ENCODE measurements at regions not wholly inside any gene's neighbourhood (a gene's known extent, or its start where the extent isn't known, plus 50 kb on each side); places are given as distances from the start of the nearest gene placed in this dataset.

DNA sequence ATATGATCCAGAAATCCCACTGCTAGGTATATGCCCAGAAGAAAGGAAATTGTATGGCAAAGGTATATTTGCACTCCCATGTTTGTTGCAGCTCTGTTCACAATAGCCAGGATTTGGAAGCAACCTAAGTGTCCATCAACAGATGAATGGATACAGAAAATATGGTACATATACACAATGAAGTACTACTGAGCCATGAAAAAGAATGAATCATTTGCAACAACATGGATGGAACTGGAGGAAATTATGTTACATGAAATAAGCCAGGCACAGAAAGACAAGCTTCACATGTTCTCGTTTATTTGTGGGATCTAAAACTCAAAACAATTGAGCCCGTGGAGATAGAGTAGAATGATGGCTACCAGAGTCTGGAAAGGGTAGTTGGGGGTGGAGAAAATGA is 55.5 kb upstream of the BDH1 start:
- H3K4me1 ChIP-seq (ENCODE audit: insufficient read depth, low read length) = no peaks in the 10 kb centered on the region
- no peaks in the 10 kb centered on the region for H3K9me3 ChIP-seq (ENCODE audit: low read length)
- H3K27me3 ChIP-seq (ENCODE audit: control insufficient read depth in 1 of 2, insufficient read depth in 2 of 2, low read length in 2 of 2) = no peaks in the 10 kb centered on the region
- H3K9ac ChIP-seq (ENCODE audit: insufficient read depth, low read depth, low read length) = no peak overlapping the region
- peaks cover 2% of the 10 kb centered on the region for H3K79me2 ChIP-seq (ENCODE audit: insufficient read depth, low read length)
- no peak overlapping the region for H3K4me3 ChIP-seq (replicated peaks in 1 of 3; ENCODE audit: insufficient read depth in 1 of 3, low read depth in 2 of 3, low read length in 3 of 3)
- no peak for ATAC-seq
- POLR2A ChIA-PET = no interaction called here
- in situ Hi-C loops (cut with HindIII; ENCODE audit: extremely low pct_ligation_motif_present, low pct_unique_long_range_greater_than_20kb) (loop anchor here (10.0 kb wide), 1 partner anchor 64 kb away; no protein-coding TSS in a partner anchor), intact Hi-C loops (cut with micrococcal nuclease; ENCODE audit: unreplicated experiment) (no loop called here)
- H3K36me3 ChIP-seq (replicated peaks in 1 of 2; ENCODE audit: control insufficient read depth in 1 of 2, insufficient read depth in 2 of 2, low read length in 2 of 2) = peaks cover 13 to 69% of the 10 kb centered on the region in 2 experiments
- CTCF ChIA-PET (ENCODE audit: low intra/inter-chr PET ratio, low total read pairs) = no interaction called here
- no peak for DNase-seq (ENCODE audit: low spot score)
- H2AFZ ChIP-seq (ENCODE audit: low read length) = no peak overlapping the region
- BruUV-seq (replicated peaks) = no TSS peak
- H3K4me2 ChIP-seq (ENCODE audit: low read depth, low read length) = no peak overlapping the region
- 98% methylated on average over 2 of the region's 2 CpGs for WGBS (ENCODE audit: low lambda C conversion rate)
- TF ChIP-seq, protein P1, sequence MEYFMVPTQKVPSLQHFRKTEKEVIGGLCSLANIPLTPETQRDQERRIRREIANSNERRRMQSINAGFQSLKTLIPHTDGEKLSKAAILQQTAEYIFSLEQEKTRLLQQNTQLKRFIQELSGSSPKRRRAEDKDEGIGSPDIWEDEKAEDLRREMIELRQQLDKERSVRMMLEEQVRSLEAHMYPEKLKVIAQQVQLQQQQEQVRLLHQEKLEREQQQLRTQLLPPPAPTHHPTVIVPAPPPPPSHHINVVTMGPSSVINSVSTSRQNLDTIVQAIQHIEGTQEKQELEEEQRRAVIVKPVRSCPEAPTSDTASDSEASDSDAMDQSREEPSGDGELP (IDR thresholded peaks at IDR 0.05; ENCODE audit: borderline replicate concordance, low read depth) = no peak
- TF ChIP-seq ZNF335 (CRISPR knock-in tag; IDR thresholded peaks at IDR 0.05) = no peak
- no peak for TF ChIP-seq ZNF75D (CRISPR knock-in tag; IDR thresholded peaks at IDR 0.05; ENCODE audit: borderline replicate concordance)
- TF ChIP-seq SMAD9 (CRISPR knock-in tag; IDR thresholded peaks at IDR 0.05) = no peak
- TF ChIP-seq CREM (IDR thresholded peaks at IDR 0.05) = no peak
- TF ChIP-seq CREM (CRISPR knock-in tag; IDR thresholded peaks at IDR 0.05) = no peak
- no peak for TF ChIP-seq ZNF709 (CRISPR knock-in tag; IDR thresholded peaks at IDR 0.05)
- TF ChIP-seq XRCC5 (optimal IDR thresholded peaks at IDR 0.05; ENCODE audit: low read length) = no peak
- TF ChIP-seq ZSCAN30 (CRISPR knock-in tag; IDR thresholded peaks at IDR 0.05) = no peak
- no peak for TF ChIP-seq ZNF780A (CRISPR knock-in tag; IDR thresholded peaks at IDR 0.05)
- TF ChIP-seq ZKSCAN1 (IDR thresholded peaks at IDR 0.05; ENCODE audit: low read length) = no peak
- no peak for TF ChIP-seq ZNF549 (CRISPR knock-in tag; IDR thresholded peaks at IDR 0.05)
- TF ChIP-seq, protein P2, sequence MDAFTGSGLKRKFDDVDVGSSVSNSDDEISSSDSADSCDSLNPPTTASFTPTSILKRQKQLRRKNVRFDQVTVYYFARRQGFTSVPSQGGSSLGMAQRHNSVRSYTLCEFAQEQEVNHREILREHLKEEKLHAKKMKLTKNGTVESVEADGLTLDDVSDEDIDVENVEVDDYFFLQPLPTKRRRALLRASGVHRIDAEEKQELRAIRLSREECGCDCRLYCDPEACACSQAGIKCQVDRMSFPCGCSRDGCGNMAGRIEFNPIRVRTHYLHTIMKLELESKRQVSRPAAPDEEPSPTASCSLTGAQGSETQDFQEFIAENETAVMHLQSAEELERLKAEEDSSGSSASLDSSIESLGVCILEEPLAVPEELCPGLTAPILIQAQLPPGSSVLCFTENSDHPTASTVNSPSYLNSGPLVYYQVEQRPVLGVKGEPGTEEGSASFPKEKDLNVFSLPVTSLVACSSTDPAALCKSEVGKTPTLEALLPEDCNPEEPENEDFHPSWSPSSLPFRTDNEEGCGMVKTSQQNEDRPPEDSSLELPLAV (CRISPR knock-in tag; conservative IDR thresholded peaks at IDR 0.05; ENCODE audit: low read depth) = no peak
- TF ChIP-seq ATF1 (CRISPR knock-in tag; IDR thresholded peaks at IDR 0.05) = no peak
- no peak for TF ChIP-seq ZNF263 (CRISPR knock-in tag; IDR thresholded peaks at IDR 0.05)
- TF ChIP-seq ZKSCAN5 (CRISPR knock-in tag; IDR thresholded peaks at IDR 0.05) = no peak
- TF ChIP-seq ZFP1 (CRISPR knock-in tag; IDR thresholded peaks at IDR 0.05) = no peak
- no peak for TF ChIP-seq ZNF781 (CRISPR knock-in tag; IDR thresholded peaks at IDR 0.05; ENCODE audit: borderline replicate concordance, not compliant biosample characterization)
- TF ChIP-seq, protein P3, sequence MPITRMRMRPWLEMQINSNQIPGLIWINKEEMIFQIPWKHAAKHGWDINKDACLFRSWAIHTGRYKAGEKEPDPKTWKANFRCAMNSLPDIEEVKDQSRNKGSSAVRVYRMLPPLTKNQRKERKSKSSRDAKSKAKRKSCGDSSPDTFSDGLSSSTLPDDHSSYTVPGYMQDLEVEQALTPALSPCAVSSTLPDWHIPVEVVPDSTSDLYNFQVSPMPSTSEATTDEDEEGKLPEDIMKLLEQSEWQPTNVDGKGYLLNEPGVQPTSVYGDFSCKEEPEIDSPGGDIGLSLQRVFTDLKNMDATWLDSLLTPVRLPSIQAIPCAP (CRISPR knock-in tag; IDR thresholded peaks at IDR 0.05; ENCODE audit: low read depth) = no peak
- H3K27ac ChIP-seq (ENCODE audit: extremely low read length, insufficient read depth, low read length) = no peak overlapping the region
- no peak for FAIRE-seq
- H4K20me1 ChIP-seq (ENCODE audit: insufficient read depth, low read length) = no peaks in the 10 kb centered on the region
